ENCODE measurements at regions not wholly inside any gene's neighbourhood (a gene's known extent, or its start where the extent isn't known, plus 50 kb on each side); places are given as distances from the start of the nearest gene placed in this dataset.
"Not testable (repeated sequence)": the region's sequence is repeated elsewhere in the genome, so short reads cannot be mapped to it uniquely, and the experiment has no call there.

DNA sequence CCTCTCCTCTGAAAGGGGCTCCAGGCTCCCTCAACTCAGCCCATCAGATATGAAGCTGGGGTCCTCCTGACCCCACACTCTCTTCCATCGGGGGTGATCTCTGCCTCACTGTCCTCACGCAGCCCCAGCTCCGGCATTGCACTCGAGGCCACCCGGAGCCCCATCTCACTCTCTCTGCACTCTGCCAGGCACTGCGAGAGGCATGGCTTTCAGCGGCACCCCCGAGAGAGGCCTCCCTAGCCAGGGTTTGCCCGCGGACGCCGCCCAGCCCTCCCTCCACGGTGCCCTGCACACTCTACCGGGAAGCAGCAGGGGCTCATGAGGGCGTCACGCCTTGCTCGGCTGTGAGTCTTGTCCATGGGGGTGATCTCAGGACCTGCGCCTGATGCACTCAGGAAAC, 436.2 kb downstream of the BRD1 start:
- intact Hi-C loops (cut with DNase I) = no loop called here
- H3K4me3 ChIP-seq = no peak overlapping the region
- no peaks in the 10 kb centered on the region for H3K36me3 ChIP-seq
- no peak overlapping the region for H3K27ac ChIP-seq
- TF ChIP-seq POLR2A (IDR thresholded peaks at IDR 0.05) = no peak
- no peak for TF ChIP-seq EP300 (IDR thresholded peaks at IDR 0.05)
- TF ChIP-seq, protein P1, sequence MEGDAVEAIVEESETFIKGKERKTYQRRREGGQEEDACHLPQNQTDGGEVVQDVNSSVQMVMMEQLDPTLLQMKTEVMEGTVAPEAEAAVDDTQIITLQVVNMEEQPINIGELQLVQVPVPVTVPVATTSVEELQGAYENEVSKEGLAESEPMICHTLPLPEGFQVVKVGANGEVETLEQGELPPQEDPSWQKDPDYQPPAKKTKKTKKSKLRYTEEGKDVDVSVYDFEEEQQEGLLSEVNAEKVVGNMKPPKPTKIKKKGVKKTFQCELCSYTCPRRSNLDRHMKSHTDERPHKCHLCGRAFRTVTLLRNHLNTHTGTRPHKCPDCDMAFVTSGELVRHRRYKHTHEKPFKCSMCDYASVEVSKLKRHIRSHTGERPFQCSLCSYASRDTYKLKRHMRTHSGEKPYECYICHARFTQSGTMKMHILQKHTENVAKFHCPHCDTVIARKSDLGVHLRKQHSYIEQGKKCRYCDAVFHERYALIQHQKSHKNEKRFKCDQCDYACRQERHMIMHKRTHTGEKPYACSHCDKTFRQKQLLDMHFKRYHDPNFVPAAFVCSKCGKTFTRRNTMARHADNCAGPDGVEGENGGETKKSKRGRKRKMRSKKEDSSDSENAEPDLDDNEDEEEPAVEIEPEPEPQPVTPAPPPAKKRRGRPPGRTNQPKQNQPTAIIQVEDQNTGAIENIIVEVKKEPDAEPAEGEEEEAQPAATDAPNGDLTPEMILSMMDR (IDR thresholded peaks at IDR 0.05) = no peak
- no peaks in the 10 kb centered on the region for H3K4me1 ChIP-seq (ENCODE audit: insufficient read depth)
- no peak for DNase-seq
- no peaks in the 10 kb centered on the region for H3K9me3 ChIP-seq
- WGBS, 3 donors = 81 to 90% (median 84%) methylated on average over 18 of the region's 18 CpGs
- no peaks in the 10 kb centered on the region for H3K27me3 ChIP-seq

DNA sequence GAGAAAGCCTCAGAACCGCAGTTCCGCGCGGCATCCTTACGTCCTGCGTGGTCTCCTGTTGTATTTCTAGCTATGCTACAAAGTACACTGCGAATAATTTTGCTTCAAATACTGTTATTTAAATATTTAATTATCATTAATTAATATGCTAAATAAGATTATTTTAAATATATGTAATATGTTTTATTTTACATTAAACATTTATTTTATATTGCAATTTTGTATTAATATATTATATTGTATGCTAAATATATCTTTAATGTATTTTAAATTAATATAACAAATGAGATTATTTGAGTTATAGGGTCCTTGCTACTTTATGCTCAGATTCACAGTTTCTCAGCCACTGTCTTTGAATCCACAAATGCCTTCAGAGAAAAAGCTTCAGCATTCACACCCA, 436.7 kb downstream of the BRD1 start:
- TF ChIP-seq EP300 (IDR thresholded peaks at IDR 0.05) (no peak), POLR2A (IDR thresholded peaks at IDR 0.05) (no peak)
- TF ChIP-seq, protein P1 (IDR thresholded peaks at IDR 0.05) = no peak
- intact Hi-C loops (cut with DNase I) = no loop called here
- WGBS, 3 donors = 94 to 97% (median 97%) methylated on average over 7 of the region's 7 CpGs
- H3K27me3 ChIP-seq = no peaks in the 10 kb centered on the region
- H3K27ac ChIP-seq = no peak overlapping the region
- no peaks in the 10 kb centered on the region for H3K4me1 ChIP-seq (ENCODE audit: insufficient read depth)
- H3K36me3 ChIP-seq = no peaks in the 10 kb centered on the region
- H3K4me3 ChIP-seq = no peak overlapping the region
- DNase-seq = no peak
- no peaks in the 10 kb centered on the region for H3K9me3 ChIP-seq

DNA sequence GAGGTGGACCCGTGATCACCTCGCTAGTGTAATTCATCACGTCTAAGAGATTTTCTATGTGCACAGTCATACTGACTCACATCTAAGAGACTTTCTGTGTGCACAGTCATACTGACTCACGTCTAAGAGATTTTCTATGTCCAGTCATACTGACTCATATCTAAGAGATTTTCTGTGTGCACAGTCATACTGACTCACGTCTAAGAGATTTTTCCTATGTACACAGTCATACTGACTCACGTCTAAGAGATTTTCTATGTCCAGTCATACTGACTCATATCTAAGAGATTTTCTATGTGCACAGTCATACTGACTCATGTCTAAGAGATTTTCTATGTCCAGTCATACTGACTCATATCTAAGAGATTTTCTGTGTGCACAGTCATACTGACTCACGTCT, 443.8 kb downstream of the BRD1 start:
- H3K4me1 ChIP-seq (ENCODE audit: insufficient read depth); H3K27ac ChIP-seq; H3K36me3 ChIP-seq; H3K9me3 ChIP-seq; DNase-seq; H3K4me3 ChIP-seq; intact Hi-C loops (cut with DNase I); H3K27me3 ChIP-seq: not testable (repeated sequence)
- 54 to 72% (median 61%) methylated on average over 6 to 7 of the region's 7 CpGs for WGBS, 3 donors

DNA sequence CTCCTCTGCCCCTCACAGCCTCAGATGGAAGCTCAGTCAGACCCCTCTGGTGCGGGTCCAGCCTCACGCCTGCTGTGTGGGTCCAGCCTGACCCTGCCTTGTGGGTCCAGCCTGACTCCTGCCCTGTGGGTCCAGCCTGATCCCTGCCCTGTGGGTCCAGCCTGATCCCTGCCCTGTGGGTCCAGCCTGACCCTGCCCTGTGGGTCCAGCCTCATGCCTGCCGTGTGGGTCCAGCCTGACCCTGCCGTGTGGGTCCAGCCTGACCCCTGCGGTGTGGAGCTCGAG, 445.3 kb downstream of the BRD1 start:
- Histone ChIP-seq H3K27me3 (no peaks in the 10 kb centered on the region), H3K9me3 (no peaks in the 10 kb centered on the region), H3K36me3 (no peaks in the 10 kb centered on the region), H3K4me1 (ENCODE audit: insufficient read depth) (no peaks in the 10 kb centered on the region), H3K27ac (no peak overlapping the region), H3K4me3 (no peak overlapping the region)
- no peak for DNase-seq
- no peak for TF ChIP-seq POLR2A (IDR thresholded peaks at IDR 0.05)
- no peak for TF ChIP-seq EP300 (IDR thresholded peaks at IDR 0.05)
- TF ChIP-seq, protein P1 (IDR thresholded peaks at IDR 0.05) = no peak
- WGBS, 3 donors = 59 to 68% (median 61%) methylated on average over 5 to 6 of the region's 6 CpGs
- intact Hi-C loops (cut with DNase I) = no loop called here

DNA sequence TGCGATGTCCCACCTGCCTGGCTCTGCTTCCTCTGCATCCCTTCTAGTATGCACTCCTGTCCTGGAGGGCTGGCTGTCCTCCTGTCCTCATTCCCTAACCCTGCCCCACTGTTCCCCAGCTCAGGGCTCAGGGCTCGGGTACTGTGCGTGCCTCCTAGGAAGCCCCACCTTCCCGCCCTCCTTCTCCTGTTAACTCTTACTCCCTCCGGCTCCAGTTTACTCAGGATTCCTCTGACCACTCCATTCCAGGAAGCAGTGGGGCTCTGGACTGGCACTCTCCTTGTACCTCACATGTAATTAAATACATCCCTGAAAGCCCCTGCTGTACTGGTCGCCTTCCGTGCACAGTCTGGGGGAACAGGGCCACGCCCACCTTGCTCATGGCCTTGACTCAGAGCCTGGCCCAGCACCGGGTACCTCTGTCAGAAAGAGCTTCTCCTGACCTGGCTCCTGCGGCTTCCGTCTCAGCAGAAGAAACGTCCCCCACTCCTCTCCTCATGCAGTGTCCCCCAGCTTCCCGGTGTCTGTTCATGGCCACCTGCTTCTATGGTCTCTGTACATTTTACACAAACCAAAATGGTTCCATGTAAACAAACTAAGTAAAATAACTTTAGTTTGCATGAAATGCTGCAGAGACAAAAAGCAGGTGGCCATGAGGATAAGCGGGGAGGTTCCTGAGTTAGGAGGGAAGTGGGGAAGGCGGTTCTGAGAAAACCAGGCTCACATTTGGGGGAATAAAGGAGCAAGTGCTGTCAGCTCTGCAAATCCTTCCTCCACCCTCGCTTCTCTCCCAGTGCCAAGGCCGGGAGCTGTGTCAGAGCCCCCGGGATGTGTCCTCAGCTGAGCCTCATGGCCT, 445.9 kb downstream of the BRD1 start:
- TF ChIP-seq, protein P1 (IDR thresholded peaks at IDR 0.05) = no peak
- TF ChIP-seq EP300 (IDR thresholded peaks at IDR 0.05) = no peak
- TF ChIP-seq POLR2A (IDR thresholded peaks at IDR 0.05) = no peak
- no peaks in the 10 kb centered on the region for H3K27me3 ChIP-seq
- DNase-seq = no peak
- 26 to 37% (median 28%) methylated on average over 18 of the region's 18 CpGs for WGBS, 3 donors
- no peaks in the 10 kb centered on the region for H3K9me3 ChIP-seq
- H3K4me3 ChIP-seq = no peak overlapping the region
- no peak overlapping the region for H3K27ac ChIP-seq
- no peaks in the 10 kb centered on the region for H3K4me1 ChIP-seq (ENCODE audit: insufficient read depth)
- intact Hi-C loops (cut with DNase I) = no loop called here
- H3K36me3 ChIP-seq = no peaks in the 10 kb centered on the region
